Retina (tissue), 1 donor: ENCODE measurements at regions not wholly inside any gene's neighbourhood (a gene's known extent, or its start where the extent isn't known, plus 50 kb on each side); places are given as distances from the start of the nearest gene placed in this dataset.
"Not testable (repeated sequence)": the region's sequence is repeated elsewhere in the genome, so short reads cannot be mapped to it uniquely, and the experiment has no call there.

ENCODE experiments used
- DNase-seq: peaks from one replicate; pipeline ENCODE4 v3.0.0-alpha.2; 2016

- DNase-seq: no peak
Observed at GRCh38 chr12:67853204-67853603, 136.0 kb upstream of the IFNG-AS1 start.

- DNase-seq: no peak
Observed at GRCh38 chr12:67854351-67854750, 134.9 kb upstream of the IFNG-AS1 start.

- DNase-seq: no peak
Observed at GRCh38 chr12:67855103-67855502, 134.1 kb upstream of the IFNG-AS1 start.

GRCh38 chr12:67871231-67871630 lies 118.0 kb upstream of the IFNG-AS1 start:
- no peak for DNase-seq

GRCh38 chr12:67873355-67873754 lies 115.9 kb upstream of the IFNG-AS1 start:
- DNase-seq: no peak

GRCh38 chr12:67876305-67876915 lies 112.8 kb upstream of the IFNG-AS1 start:
- no peak for DNase-seq

- no peak for DNase-seq
Observed at GRCh38 chr12:67877727-67878126, 111.5 kb upstream of the IFNG-AS1 start.

- no peak for DNase-seq
Observed at GRCh38 chr12:67879937-67880336, 109.3 kb upstream of the IFNG-AS1 start.

- DNase-seq: no peak
Observed at GRCh38 chr12:67881565-67881964, 107.7 kb upstream of the IFNG-AS1 start.

GRCh38 chr12:67884596-67884995 lies 104.7 kb upstream of the IFNG-AS1 start:
- DNase-seq: no peak

- DNase-seq: no peak
Observed at GRCh38 chr12:67885375-67886169, 103.7 kb upstream of the IFNG-AS1 start.

- DNase-seq: no peak
Observed at GRCh38 chr12:67887065-67887464, 102.2 kb upstream of the IFNG-AS1 start.

GRCh38 chr12:67889931-67890330 lies 99.3 kb upstream of the IFNG-AS1 start:
- no peak for DNase-seq

- no peak for DNase-seq
Observed at GRCh38 chr12:67890726-67891258, 98.5 kb upstream of the IFNG-AS1 start.

- DNase-seq: peak; percentile 44
Observed at GRCh38 chr12:67891596-67891995, 97.7 kb upstream of the IFNG-AS1 start.

GRCh38 chr12:67892259-67893021 lies 96.8 kb upstream of the IFNG-AS1 start:
- DNase-seq: no peak

GRCh38 chr12:67893022-67893580 lies 96.1 kb upstream of the IFNG-AS1 start:
- DNase-seq: no peak

- DNase-seq: not testable (repeated sequence)
Observed at GRCh38 chr12:67900418-67900817, 88.8 kb upstream of the IFNG-AS1 start.

GRCh38 chr12:67909091-67909531 lies 80.1 kb upstream of the IFNG-AS1 start:
- DNase-seq: no peak

GRCh38 chr12:67909681-67910080 lies 79.6 kb upstream of the IFNG-AS1 start:
- DNase-seq: no peak

- DNase-seq: no peak
Observed at GRCh38 chr12:67910360-67911274, 78.6 kb upstream of the IFNG-AS1 start.

GRCh38 chr12:67911275-67911600 lies 78.0 kb upstream of the IFNG-AS1 start:
- DNase-seq: no peak
